GM19193 (cell line): ENCODE measurements at regions not wholly inside any gene's neighbourhood (a gene's known extent, or its start where the extent isn't known, plus 50 kb on each side); places are given as distances from the start of the nearest gene placed in this dataset.

Source experiments
- POLR2A ChIP-seq: IDR thresholded peaks from 4 replicates; pipeline ENCODE4 v1.6.1; 2011; ENCODE audit not compliant: insufficient read depth, insufficient read length; ENCODE audit errors: extremely low read depth

DNA sequence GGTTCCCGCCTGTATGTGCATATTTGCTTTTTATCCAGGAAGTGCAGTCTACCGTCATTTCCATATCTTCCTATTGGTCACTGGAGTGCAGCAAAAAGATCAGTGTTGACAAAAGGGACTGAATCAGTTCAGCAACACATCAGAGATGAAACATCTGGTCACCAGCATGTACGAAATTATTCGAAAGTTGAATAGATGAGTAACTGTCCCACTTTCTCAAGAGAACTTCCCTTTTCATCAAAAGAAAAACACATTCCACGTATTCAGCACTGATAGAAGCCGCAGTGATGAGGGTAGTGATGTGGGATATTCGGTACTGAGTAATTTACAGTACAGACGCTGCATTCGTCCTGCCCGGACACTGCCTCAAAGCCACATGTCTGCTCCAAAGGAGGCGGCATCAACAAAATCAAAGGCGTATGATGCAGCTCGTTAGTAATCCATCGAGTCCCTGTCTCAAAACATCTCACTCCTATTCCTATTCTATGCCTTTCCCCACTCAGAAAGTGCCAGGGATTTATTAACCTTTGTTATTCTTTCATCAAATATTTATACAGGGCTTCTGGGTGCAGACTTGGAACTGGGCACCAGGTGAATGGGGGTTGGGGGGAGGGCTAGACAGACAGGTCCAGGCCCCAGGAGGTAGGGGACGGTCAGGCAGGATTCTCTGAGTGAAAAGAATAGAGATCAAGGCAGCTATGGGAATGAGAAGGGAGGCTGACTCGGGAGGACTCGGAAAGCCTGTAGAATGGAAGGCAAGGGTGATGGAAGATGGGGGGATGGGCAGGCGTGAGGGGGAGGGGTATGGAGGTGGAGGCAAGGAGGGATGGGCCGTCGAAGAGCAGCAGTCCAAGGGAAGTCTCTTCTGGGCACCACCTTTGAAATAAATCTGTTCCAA lies 79.5 kb upstream of the SLC45A1 start:
- TF ChIP-seq POLR2A, result no peak

DNA sequence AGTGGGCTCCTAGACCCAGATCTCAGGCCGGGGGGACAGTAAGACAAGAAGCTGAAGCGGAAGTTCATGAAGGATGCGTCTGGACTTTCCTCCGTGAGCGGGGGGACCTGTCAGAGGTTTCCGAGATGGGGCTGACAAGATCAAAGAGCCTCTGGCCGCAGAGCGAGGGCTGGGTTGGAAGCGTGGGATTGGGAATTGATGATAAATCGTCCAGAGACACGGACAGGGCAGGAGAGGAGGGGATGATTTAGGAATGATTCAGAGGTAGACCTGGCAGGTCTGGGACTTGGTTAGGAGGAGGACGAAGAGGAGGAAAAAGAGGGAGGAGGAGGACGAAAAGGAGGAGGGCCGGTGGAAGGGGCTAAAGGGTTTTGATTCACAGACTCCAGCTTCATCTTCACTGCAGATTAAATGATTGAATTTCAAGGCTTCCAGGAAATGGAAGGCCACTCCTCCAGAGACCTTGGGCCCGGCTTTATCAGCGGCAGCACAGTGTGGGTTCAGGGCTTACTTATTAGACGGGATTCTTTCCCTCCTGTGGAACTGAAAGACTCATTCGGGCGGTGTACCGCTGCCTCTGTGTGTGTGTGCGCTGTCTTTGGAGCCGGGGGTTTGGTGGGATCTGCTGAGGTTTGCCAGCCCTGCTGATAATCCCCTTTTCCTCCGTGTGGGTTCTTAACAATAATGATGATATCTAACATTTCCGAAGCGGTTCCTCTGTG lies 85.7 kb upstream of the SLC45A1 start:
- no peak for TF ChIP-seq POLR2A

DNA sequence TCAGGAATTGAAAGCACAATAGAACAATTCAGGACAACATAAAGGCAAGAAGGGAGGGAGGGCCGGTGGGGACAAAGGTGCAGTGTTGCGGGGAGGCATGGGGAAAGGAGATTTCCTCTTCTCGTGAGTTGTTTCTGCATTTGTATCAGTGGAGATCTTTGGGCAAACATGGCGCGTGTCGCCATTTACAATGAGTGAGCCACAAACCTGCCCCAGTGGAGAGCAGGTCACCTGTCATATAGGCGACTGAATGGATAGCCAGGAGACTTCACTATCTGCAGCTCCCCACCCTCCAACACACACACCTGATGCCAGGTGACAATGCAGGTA lies 87.7 kb upstream of the SLC45A1 start:
- TF ChIP-seq POLR2A, result no peak

DNA sequence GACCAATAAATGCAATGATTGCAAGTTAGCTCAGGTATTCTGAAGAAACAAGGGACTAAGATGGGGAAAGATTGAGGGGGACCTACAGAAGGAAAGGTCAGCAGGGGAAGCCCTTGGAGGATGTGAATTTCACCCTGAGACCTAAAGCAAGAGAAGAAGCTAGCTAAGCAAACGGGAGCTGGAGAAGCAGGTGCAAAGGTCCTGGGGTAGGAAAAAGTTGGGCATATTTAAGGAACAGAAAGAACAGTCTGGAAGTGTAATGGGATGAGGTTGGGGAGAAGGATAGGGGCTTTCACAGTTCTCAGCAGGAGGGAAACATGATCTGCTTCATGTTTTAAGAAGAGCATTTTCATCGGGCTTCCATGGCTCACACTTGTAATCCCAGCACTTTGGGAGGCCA lies 89.7 kb upstream of the SLC45A1 start:
- no peak for TF ChIP-seq POLR2A

DNA sequence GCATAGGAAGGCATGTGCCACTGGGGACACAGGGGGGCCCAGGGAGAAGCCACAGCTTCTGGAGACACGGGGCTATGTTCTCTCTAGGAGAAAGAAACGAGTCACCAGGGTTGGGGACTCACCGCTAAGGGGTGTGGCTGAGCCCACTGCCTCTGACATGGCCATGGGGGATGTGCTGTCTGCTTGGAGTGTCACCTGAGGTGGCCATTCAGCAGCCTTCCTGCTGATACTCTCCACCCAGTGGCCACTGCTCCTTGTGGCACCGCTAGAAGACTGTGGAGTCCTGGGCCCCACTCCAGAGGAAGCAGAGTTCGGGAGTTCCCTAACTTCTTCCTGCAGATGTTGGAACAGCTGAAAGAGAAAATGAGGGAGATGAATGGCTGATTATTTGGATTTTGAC lies 91.2 kb upstream of the SLC45A1 start:
- TF ChIP-seq POLR2A, result no peak

DNA sequence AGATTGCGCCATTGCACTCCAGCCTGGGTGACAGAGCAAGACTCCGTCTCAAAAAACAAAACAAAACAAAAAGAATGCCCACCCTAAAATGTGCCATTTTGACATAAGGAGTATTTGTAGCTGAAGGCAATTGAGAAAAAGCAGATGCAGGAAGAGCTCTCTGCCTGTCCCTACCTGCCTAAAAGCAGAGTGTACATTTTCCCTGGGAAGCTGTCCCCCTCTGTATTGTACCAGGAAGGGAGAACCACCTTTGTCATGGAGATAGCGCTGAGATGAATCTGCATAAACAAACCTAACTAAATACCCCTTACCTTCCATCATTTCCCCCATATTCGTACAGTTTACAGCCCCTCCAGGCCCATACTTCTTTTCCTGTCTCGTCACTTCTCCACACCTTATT lies 94.4 kb upstream of the SLC45A1 start:
- no peak for TF ChIP-seq POLR2A

DNA sequence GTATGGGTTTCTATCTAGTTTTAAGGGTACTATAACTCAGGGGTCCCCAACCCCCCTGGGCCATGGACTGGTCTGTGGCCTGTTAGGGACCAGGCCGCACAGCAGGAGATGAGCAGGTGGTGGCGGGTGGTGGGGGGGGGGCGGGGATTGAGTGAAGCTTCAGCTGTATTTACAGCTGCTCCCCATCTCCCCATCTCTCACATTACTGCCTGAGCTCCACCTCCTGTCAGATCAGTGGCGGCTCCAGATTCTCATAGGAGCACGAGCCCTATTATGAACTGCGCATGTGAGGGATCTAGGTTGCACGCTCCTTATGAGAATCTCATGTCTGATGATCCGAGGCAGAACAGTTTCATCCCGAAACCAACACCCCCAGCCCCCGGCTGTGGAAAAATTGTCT lies 95.1 kb upstream of the SLC45A1 start:
- TF ChIP-seq POLR2A, result no peak

DNA sequence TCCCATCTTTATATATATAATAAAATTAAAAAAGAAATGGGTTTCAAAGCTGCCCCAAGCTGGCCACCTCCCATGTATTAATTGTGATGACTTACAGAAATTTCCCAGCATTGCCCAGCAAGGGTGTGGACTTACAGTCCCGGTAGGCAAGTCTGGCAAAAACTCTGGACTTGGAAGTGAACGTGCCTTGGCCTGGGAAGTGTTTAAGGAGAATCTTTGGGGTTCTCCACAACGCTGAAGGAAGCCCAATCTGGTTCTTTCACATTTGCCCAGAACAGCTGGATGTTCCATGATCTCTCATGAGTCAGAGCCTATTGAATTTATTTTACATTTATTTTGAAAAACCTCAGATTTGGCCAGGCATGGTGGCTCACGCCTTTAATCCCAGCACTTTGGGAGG lies 98.4 kb upstream of the SLC45A1 start:
- no peak for TF ChIP-seq POLR2A

DNA sequence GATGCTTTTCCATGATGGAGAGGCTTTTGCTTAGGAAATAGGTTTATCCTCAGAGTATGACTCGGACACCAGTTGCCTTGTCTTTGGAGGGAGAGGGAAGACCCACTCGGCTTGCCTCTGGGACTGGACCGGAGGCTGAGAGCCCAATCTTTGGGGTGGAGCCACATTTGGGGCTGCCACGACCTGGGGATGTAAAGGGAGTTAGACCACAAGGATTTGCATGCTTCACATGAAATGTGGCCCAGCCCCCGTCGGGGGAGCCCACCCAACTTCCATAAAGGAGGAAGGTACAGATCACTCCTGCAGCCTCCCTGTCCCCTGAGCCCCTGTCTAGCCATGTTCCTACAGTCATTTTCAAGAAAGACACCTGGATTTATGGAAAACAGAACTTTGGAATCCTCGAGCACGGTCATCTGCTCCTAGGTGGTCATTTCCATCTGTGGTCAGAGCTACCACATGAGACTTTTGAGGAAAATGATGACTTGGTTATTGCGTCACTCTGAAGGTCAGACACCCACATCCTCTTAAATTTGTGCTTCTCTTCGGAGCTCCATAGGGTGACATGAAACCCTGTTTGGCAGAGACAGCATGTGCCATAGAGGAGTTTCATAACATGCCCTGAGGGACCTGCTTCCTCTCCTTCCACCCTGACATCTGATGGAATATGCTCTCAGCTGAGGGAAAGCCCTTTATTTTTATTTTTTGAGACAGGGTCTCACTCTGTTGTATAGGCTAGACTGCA lies 99.4 kb upstream of the SLC45A1 start:
- TF ChIP-seq POLR2A, result no peak

DNA sequence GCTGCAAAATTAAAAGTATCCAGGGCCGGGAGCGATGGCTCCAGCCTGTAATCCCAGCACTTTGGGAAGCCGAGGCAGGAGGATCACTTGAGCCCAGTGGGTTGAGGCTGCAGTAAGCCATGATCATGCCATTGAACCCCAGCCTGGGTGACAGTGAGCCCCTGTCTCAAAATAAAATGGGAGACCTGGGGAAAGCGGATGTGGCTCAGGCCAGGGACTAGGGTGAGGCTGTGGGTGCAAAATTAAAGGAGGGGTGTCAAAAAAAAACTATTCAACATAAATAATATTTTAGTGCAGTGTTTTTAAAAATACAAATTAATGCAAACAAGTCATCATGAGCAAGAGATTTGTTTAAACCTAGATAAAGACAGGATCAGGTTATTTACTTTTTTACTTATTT lies 100.1 kb upstream of the SLC45A1 start:
- no peak for TF ChIP-seq POLR2A

DNA sequence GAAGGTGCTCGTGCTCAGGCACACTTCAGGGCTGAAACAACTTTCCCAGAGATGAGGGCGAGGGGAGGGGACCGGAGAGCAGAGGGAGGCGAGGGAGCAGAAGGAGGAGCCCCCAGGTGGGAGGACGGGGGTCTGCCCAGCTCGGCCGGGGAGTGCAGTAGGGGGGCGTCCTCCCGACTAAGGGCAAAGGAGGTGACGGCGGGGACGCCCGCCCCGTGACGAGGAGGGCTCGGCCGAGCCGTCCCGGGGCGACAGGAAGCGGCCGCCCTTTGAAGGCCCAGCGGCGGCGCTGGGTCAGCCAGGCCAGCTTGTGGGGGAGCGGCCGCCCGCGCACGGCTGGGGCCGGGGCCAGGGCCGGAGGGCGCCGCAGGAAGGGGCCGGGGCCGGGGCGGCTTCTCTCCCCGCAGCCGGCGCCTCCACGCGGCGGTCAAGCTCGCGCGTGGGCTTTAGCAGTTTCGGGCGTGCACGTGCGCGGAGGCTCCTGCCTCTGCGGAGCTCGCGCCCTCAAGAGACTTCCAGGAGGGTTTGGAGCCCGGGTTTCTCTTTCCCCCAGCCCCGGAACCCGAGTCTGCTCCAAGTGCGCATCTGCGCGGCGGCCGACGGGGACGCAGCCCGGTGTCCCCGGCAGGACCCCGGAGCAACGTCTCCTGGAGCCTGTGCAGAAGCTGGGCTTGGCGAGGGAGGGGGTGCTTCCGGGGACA lies 100.8 kb upstream of the SLC45A1 start:
- TF ChIP-seq POLR2A, result no peak

DNA sequence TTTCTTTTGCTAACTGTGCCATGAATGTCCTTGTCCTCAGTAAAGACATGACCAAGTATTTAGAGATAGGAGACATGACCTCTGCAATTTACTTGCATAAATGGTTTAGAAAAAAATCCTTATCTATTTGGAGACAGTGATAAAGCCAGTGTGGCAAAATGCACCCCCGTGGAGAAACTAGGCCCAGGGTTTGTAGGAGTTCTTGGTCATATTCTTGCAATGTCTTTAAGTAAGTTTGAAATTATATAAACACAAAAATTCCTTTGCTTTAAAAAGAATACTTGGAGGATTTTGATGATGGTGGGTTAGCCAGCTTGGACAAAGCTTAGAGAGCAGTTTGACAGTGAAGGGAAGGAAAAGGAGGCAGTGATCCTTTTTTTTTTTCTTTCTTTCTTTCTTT lies 101.9 kb upstream of the SLC45A1 start:
- no peak for TF ChIP-seq POLR2A

DNA sequence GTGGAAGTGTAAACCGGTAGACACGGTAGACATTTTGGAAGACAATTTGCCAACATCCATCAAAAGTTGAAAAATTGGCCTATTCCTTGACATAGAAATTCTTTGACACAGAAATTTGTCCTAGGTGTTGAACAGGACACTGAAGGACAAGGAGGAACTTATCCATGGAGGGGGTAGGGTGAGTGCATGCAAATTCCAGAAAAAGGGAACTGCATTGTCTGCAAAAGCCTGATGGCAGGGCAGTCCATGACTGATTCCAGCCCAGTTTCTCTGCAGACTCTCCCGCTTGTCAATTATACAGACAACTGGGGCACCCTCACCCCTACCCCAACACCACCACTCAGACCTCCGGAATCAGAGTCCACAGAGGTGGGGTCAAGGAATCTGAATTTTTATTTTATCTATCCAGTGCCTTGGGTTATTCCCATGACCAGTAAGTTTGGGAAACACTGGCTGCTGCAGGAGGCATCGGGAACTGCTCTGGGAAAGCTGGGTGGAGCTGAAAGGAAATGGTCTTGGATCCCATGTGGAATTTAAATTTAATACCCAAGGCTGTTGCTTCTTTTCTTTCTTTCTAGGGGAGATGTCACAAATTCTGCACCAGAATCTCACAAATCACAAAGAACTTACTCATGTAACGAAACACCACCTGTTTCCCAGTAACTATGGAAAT lies 103.3 kb upstream of the SLC45A1 start:
- TF ChIP-seq POLR2A, result no peak

DNA sequence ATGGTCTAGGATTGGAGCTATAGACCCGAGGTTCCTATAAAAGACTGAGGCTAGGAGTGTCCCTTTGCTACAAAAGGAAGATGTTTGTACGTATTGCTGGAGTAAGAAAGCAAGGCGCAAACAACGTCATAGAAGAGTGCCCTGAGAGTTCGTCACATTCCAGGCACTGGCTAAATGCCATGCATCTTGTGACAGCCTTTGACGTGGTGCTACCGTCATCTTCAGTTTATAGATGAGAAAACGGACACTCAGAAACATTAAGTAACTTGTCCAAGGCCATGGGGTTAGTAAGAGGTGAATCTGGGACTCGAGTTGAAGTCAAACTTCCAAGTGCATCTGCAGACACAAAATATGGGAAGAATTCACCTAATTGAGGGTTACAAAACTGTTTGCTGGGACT lies 104.2 kb upstream of the SLC45A1 start:
- TF ChIP-seq POLR2A, result no peak
